Endothelial cell of umbilical vein (primary cell): ENCODE measurements at regions not wholly inside any gene's neighbourhood (a gene's known extent, or its start where the extent isn't known, plus 50 kb on each side); places are given as distances from the start of the nearest gene placed in this dataset.

Experiments used
- CTCF ChIP-seq, 2 donors: IDR thresholded peaks; 1 replicate in 1 of 2; 2 replicates in 1 of 2; pipeline ENCODE4 v1.5.1; 2011; ENCODE audit warnings: low read length in 2 of 2, mild to moderate bottlenecking in 2 of 2, moderate library complexity in 2 of 2, control low read depth in 1 of 2, inconsistent platforms in 1 of 2, low read depth in 1 of 2; ENCODE audit not compliant: insufficient read depth in 1 of 2; ENCODE audit errors: extremely low read depth in 1 of 2
- EZH2 ChIP-seq: IDR thresholded peaks from 2 replicates; pipeline ENCODE4 v1.6.1; 2012; ENCODE audit warnings: borderline replicate concordance, low read depth, mild to moderate bottlenecking, moderate library complexity, low read length, inconsistent platforms; ENCODE audit not compliant: severe bottlenecking
- FOS ChIP-seq: IDR thresholded peaks from 2 replicates; pipeline ENCODE4 v1.6.1; 2011; ENCODE audit warnings: mild to moderate bottlenecking, low read length, moderate library complexity, borderline replicate concordance; ENCODE audit not compliant: insufficient read depth
- GATA2 ChIP-seq: IDR thresholded peaks from 2 replicates; pipeline ENCODE4 v1.7.0; 2011; ENCODE audit warnings: low read depth, mild to moderate bottlenecking, moderate library complexity, mixed read lengths, low read length; ENCODE audit not compliant: insufficient read length, insufficient read depth
- POLR2A ChIP-seq: IDR thresholded peaks from 2 replicates; pipeline ENCODE4 v1.6.1; 2012; ENCODE audit warnings: low read depth, mild to moderate bottlenecking, control low read depth, low read length
- POLR2AphosphoS5 ChIP-seq: IDR thresholded peaks from 2 replicates; pipeline ENCODE4 v1.6.1; 2012; ENCODE audit warnings: low read depth, mild to moderate bottlenecking, control low read depth, low read length, moderate library complexity; ENCODE audit not compliant: insufficient read depth

GRCh38 chr4:173642509-173642908 lies 112.5 kb upstream of the HAND2 start:
- TF ChIP-seq CTCF (IDR thresholded peaks at IDR 0.05; ENCODE audit: extremely low read depth in 1 of 2, insufficient read depth in 1 of 2, low read depth in 1 of 2, low read length in 2 of 2) (no peak), FOS (no peak), GATA2 (no peak), POLR2A (no peak), EZH2 (no peak), POLR2AphosphoS5 (no peak)
